ENCODE measurements at regions not wholly inside any gene's neighbourhood (a gene's known extent, or its start where the extent isn't known, plus 50 kb on each side); places are given as distances from the start of the nearest gene placed in this dataset.

GRCh38 chr5:56328753-56329560 is 95.8 kb upstream of the ANKRD55 start:
- Histone ChIP-seq H3K4me3 (no peak overlapping the region), H3K27ac (no peak overlapping the region), H3K36me3 (no peaks in the 10 kb centered on the region), H3K4me1 (peaks cover 0 to 10% (median 0%) of the 10 kb centered on the region in 4 donors), H3K27me3 (no peaks in the 10 kb centered on the region), H3K9me3 (no peaks in the 10 kb centered on the region)
- intact Hi-C loops (cut with DNase I; ENCODE audit: low total_unique reads): no loop called here
- peak in 1 of 2 donors; percentile 45 for DNase-seq
- WGBS, 5 donors: 43 to 61% (median 48%) methylated on average over 3 of the region's 3 CpGs
- TF ChIP-seq POLR2A (IDR thresholded peaks at IDR 0.05) (no peak), POLR2AphosphoS5 (IDR thresholded peaks at IDR 0.05) (no peak), EP300 (IDR thresholded peaks at IDR 0.05) (no peak)
- TF ChIP-seq, protein P1, sequence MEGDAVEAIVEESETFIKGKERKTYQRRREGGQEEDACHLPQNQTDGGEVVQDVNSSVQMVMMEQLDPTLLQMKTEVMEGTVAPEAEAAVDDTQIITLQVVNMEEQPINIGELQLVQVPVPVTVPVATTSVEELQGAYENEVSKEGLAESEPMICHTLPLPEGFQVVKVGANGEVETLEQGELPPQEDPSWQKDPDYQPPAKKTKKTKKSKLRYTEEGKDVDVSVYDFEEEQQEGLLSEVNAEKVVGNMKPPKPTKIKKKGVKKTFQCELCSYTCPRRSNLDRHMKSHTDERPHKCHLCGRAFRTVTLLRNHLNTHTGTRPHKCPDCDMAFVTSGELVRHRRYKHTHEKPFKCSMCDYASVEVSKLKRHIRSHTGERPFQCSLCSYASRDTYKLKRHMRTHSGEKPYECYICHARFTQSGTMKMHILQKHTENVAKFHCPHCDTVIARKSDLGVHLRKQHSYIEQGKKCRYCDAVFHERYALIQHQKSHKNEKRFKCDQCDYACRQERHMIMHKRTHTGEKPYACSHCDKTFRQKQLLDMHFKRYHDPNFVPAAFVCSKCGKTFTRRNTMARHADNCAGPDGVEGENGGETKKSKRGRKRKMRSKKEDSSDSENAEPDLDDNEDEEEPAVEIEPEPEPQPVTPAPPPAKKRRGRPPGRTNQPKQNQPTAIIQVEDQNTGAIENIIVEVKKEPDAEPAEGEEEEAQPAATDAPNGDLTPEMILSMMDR (IDR thresholded peaks at IDR 0.05): no peak

GRCh38 chr5:56327809-56328208 is 94.7 kb upstream of the ANKRD55 start:
- DNase-seq: peak in 1 of 2 donors; percentile 33
- Histone ChIP-seq H3K27ac (no peak overlapping the region), H3K36me3 (no peaks in the 10 kb centered on the region), H3K4me3 (no peak overlapping the region), H3K27me3 (no peaks in the 10 kb centered on the region), H3K4me1 (peaks cover 0 to 10% (median 0%) of the 10 kb centered on the region in 4 donors), H3K9me3 (no peaks in the 10 kb centered on the region)
- WGBS, 5 donors: 55 to 62% (median 60%) methylated on average over 6 of the region's 6 CpGs
- TF ChIP-seq POLR2AphosphoS5 (IDR thresholded peaks at IDR 0.05): no peak
- TF ChIP-seq POLR2A (IDR thresholded peaks at IDR 0.05): no peak
- TF ChIP-seq EP300 (IDR thresholded peaks at IDR 0.05): no peak
- TF ChIP-seq, protein P1 (IDR thresholded peaks at IDR 0.05): no peak
- intact Hi-C loops (cut with DNase I; ENCODE audit: low total_unique reads): no loop called here

DNA sequence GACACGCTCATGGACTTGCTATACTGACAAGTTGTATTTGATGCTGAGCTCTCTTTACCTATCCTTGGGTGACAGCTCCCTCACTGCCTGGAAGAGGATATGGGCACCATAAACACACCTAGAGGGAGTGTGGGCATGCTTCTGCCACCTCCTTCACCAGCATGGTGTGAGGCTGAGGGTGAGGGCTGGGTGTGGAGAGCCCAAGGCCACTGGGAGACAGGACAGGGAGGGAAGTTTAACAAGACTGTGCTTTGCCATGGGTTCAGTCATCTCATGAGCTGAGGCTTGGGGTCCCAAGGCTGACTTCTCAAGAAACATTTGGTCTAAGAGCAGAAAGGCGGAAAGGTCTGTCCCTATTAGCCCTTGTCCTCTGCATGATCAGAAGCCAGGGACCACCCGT is 93.6 kb upstream of the ANKRD55 start:
- H3K27ac ChIP-seq: no peak overlapping the region
- H3K9me3 ChIP-seq: no peaks in the 10 kb centered on the region
- intact Hi-C loops (cut with DNase I; ENCODE audit: low total_unique reads): no loop called here
- DNase-seq: no peak
- WGBS, 5 donors: 95 to 98% (median 96%) methylated on average over 3 of the region's 3 CpGs
- no peak overlapping the region for H3K4me3 ChIP-seq
- H3K4me1 ChIP-seq: peaks cover 0 to 10% (median 0%) of the 10 kb centered on the region in 4 donors
- TF ChIP-seq POLR2A (IDR thresholded peaks at IDR 0.05): no peak
- no peak for TF ChIP-seq POLR2AphosphoS5 (IDR thresholded peaks at IDR 0.05)
- no peak for TF ChIP-seq EP300 (IDR thresholded peaks at IDR 0.05)
- TF ChIP-seq, protein P1 (IDR thresholded peaks at IDR 0.05): no peak
- H3K36me3 ChIP-seq: no peaks in the 10 kb centered on the region
- H3K27me3 ChIP-seq: no peaks in the 10 kb centered on the region

GRCh38 chr5:56326116-56326515 is 93.0 kb upstream of the ANKRD55 start:
- TF ChIP-seq, protein P1 (IDR thresholded peaks at IDR 0.05): no peak
- TF ChIP-seq POLR2AphosphoS5 (IDR thresholded peaks at IDR 0.05): no peak
- TF ChIP-seq EP300 (IDR thresholded peaks at IDR 0.05): no peak
- no peak for TF ChIP-seq POLR2A (IDR thresholded peaks at IDR 0.05)
- no peak overlapping the region for H3K27ac ChIP-seq
- H3K9me3 ChIP-seq: no peaks in the 10 kb centered on the region
- no peaks in the 10 kb centered on the region for H3K27me3 ChIP-seq
- intact Hi-C loops (cut with DNase I; ENCODE audit: low total_unique reads): no loop called here
- peaks cover 0 to 10% (median 0%) of the 10 kb centered on the region in 4 donors for H3K4me1 ChIP-seq
- H3K36me3 ChIP-seq: no peaks in the 10 kb centered on the region
- no peak for DNase-seq
- H3K4me3 ChIP-seq: no peak overlapping the region

Measured in stomach (tissue), 8 donors.